GM19025 (cell line): ENCODE measurements at regions not wholly inside any gene's neighbourhood (a gene's known extent, or its start where the extent isn't known, plus 50 kb on each side); places are given as distances from the start of the nearest gene placed in this dataset.
A peak's percentile ranks its signal among the peaks of the same experiment; 100 is the strongest.
"Not testable (repeated sequence)": the region's sequence is repeated elsewhere in the genome, so short reads cannot be mapped to it uniquely, and the experiment has no call there.

ENCODE experiments used
- ATAC-seq: cut with Tn5 transposase; IDR thresholded peaks from one replicate; pipeline ENCODE4 v1.9.1; 2021; ENCODE audit warnings: mild to moderate bottlenecking, low read depth, moderate library complexity; ENCODE audit not compliant: unreplicated experiment

DNA sequence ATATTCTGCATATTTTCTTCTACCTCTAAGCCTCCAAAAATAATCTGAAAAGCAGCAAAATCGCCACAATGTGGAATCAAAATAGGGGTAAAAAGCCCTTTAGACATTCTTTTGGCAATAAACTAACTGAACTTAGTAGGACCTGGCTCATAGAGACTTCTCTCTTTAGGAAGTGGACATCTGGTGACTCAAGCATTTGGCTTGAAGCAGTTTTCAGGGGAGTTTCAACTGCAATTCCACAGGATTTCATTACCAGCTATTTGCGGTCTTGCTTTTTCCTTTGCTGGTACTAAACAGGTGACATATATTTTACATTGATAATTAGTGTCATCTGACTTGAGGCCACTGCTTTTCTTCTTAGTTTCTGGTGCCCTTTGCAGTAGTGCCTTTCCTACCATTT, 173.2 kb upstream of the FBN2 start:
- ATAC-seq: no peak

- no peak for ATAC-seq
Measured at GRCh38 chr5:128714551-128714950, 176.5 kb upstream of the FBN2 start.

DNA sequence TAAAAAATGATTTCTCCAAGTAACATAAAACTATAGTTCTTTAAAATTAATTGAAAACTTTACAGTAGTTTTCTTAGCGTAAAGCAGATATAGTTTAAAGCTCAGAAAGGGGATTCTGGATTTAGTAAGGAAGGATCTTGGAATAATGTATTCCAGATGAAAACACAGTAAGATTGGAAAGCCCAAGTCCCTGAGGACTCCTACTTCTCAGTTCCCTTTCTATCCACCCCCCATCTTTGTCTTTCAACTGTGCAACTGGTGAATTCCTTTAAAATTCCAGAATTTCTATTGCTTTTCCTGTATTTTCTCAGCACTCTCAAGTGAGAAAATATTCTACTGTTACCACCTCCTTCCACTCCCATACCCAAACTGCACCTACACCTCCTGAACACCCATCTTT, 184.5 kb upstream of the FBN2 start:
- ATAC-seq: no peak

DNA sequence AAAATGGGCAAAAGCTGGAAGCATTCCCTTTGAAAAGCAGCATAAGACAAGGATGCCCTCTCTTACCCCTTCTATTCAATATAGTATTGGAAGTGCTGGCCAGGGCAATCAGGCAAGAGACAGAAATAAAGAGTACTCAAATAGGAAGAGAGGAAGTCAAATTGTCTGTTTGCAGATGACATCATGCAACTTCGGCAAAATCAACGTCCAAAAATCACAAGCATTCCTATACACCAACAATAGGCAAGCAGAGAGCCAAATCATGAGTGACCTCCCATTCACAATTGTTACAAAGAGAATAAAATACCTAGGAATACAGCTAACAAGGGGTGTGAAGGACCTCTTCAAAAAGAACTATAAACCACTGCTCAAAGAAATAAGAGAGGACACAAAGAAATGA, 192.0 kb upstream of the FBN2 start:
- ATAC-seq: not testable (repeated sequence)

GRCh38 chr5:128735656-128736055, 197.6 kb upstream of the FBN2 start:
- ATAC-seq: not testable (repeated sequence)

GRCh38 chr5:128736553-128736952, 198.5 kb upstream of the FBN2 start:
- no peak for ATAC-seq

GRCh38 chr5:128749136-128749898, 211.3 kb upstream of the FBN2 start:
- no peak for ATAC-seq

GRCh38 chr5:128750155-128750554, 212.1 kb upstream of the FBN2 start:
- ATAC-seq: no peak

DNA sequence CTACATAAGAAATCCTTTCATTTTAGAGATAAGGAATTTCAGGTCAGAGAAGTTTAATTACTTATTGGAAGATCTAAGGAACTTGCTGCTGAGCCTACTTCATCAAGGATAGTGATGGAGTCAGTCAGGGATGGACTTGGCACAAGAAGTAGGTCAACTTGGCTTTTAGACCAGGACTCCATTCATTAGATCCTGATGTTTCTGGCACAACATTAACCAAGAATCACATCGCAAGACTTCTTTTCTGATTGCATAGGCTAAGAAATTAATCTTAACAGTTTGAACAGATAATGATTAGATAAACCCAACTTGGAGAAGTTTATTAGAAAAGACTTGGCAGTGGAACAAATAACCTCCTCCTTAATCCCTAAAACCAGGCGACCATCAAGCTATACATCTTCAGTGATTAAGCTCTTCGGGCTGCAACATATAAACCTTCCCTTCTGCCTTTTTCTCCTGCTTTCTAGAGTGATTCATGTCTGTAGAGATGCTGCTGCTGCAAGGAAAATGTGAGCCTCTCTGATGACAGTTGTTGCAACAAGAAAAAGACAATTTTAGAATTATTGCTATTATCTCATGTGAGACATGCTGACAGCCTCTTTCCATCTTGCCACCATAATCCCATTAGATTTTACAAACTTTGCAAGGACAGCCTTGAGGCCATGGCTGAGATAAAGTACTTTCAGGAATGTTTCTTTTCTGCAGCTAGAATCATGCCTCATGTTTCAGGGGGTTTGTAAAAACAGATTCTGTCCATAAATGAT, 207.9 kb upstream of the SLC27A6 start:
- no peak for ATAC-seq

- ATAC-seq: no peak
Measured at GRCh38 chr5:128762661-128763306, 202.5 kb upstream of the SLC27A6 start.

GRCh38 chr5:128763321-128763720, 202.0 kb upstream of the SLC27A6 start:
- no peak for ATAC-seq

- ATAC-seq: no peak
Measured at GRCh38 chr5:128764601-128765310, 200.5 kb upstream of the SLC27A6 start.

- ATAC-seq: no peak
Measured at GRCh38 chr5:128765448-128766061, 199.7 kb upstream of the SLC27A6 start.

DNA sequence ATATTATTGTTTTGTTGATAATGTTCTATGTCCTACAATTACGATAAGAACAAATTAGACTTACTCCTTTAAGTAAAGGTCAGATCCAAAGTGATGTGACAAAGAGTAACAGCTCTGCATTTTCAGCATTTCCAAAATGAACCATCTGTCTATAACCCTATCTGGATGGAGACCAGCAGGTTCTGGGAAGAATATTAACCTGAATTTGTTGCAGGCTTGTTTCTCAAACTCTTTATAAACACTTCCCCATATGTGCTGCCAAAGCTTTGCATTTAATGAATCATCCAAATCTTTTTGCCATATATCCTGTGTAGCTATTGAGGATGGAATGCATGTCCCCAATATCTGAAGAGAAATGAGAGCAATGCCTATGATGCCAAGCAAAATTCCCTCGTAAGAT, 198.9 kb upstream of the SLC27A6 start:
- no peak for ATAC-seq

DNA sequence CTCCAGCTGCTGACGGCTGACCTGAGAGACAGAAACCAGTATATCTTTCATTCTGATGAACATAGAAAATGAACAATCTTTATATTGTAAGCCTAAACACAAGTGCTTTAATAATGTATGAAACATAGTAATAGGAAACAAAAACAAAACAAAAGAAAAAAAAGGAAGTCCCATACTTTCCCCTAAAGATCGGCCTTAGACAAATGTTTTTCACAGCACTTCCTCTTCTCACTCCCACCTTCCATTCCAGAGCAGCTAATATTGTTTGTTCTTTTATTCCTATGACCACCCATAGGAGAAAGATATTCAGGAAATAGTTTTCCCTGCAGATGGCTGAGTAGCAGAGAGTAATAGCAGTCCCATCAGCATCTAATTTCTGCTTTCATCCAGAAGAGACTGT, 194.4 kb upstream of the SLC27A6 start:
- ATAC-seq: no peak

DNA sequence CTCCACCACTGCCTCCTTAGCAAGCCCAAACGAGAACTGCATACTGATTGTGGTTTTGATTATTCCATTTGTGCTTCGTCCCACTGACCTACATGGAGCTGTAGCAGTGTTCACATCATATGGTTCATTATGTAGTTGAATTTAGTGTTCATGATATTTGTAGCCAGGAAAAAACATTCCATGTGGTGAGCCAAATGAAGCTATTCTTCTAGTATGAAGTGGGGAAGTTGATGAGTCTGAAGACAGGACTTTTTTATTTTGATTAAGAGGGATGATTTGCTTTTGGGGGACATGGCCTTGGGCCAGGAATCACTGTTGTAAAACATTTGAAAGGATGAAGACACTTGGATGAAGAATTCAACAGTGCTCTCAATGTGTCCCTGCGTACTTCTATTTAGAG, 192.9 kb upstream of the SLC27A6 start:
- ATAC-seq: no peak

- ATAC-seq: no peak
Measured at GRCh38 chr5:128773378-128773777, 191.9 kb upstream of the SLC27A6 start.

- no peak for ATAC-seq
Measured at GRCh38 chr5:128774605-128775004, 190.7 kb upstream of the SLC27A6 start.

DNA sequence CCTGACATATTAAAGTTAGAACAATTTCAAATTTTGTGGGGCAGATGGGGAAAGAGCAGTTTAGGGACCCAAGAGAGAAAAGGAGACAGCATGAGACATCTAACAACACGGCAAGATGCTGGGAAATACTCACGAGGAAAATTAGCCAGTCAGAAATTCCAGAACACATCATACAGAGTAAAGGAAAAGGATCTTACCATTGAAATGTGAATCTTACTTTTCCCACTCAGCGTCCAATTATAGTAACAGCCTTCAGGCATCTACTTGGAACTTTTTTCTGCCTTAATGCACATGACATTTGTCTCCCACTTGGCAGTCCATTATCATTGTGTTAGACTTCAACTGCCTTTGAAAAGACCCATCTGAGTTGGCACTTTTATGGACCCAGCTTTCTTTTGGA, 189.7 kb upstream of the SLC27A6 start:
- ATAC-seq: no peak

DNA sequence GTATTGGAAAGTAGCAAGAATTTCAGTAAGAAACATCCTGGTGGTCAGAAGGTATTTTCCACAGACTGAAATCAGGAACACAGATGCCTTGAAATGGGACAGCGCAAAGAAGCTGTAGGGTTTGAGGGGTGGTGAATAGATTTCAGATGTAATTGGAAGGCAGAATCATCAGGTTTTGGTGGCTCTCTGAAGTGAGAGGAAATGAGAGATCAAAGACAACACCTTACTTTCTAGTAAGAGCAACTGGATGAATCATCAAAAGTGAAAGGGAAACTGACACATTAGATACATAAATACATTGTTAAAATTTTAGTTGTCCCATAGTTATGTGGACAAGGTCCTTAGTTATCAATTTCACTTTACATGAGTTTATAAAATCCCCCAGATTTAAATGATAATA, 188.2 kb upstream of the SLC27A6 start:
- ATAC-seq: peak; percentile 81
